Smooth muscle cell (in vitro differentiated cells): ENCODE measurements at regions not wholly inside any gene's neighbourhood (a gene's known extent, or its start where the extent isn't known, plus 50 kb on each side); places are given as distances from the start of the nearest gene placed in this dataset.

Experiments used
- DNase-seq: peaks from one replicate; lab custom pipeline; 2025; ENCODE audit not compliant: unreplicated experiment; lab: John Stamatoyannopoulos, UW
- H2AFZ ChIP-seq: fragments of 200-600 bp; sonication (generic); 2 replicates; pipeline ENCODE4 v1.6.0; 2016; ENCODE audit warnings: antibody characterized with exemption, low read depth, mild to moderate bottlenecking
- H3F3A ChIP-seq: fragments of 200-600 bp; sonication (generic); 2 replicates; pipeline ENCODE4 v1.6.0; 2017; ENCODE audit warnings: antibody characterized with exemption, low read depth
- H3K27ac ChIP-seq: fragments of 200-600 bp; sonication (generic); 2 replicates; pipeline ENCODE4 v1.5.1; 2016; ENCODE audit warnings: low read depth, mild to moderate bottlenecking
- H3K27me3 ChIP-seq: fragments of 200-600 bp; sonication (generic); 2 replicates; pipeline ENCODE4 v1.6.1; 2016; ENCODE audit warnings: low read depth, mild to moderate bottlenecking
- H3K36me3 ChIP-seq: fragments of 200-600 bp; sonication (generic); 2 replicates; pipeline ENCODE4 v1.5.1; 2016; ENCODE audit warnings: low read depth
- H3K4me1 ChIP-seq: fragments of 200-600 bp; sonication (generic); 2 replicates; pipeline ENCODE4 v1.5.1; 2016; ENCODE audit warnings: low read depth
- H3K4me2 ChIP-seq: fragments of 200-600 bp; sonication (generic); 2 replicates; pipeline ENCODE4 v1.6.0; 2016; ENCODE audit warnings: mild to moderate bottlenecking
- H3K4me3 ChIP-seq: fragments of 200-600 bp; sonication (generic); 2 replicates; pipeline ENCODE4 v1.5.1; 2016; ENCODE audit warnings: mild to moderate bottlenecking
- H3K79me2 ChIP-seq: fragments of 200-600 bp; sonication (generic); 2 replicates; pipeline ENCODE4 v1.6.0; 2016; ENCODE audit warnings: low read depth, mild to moderate bottlenecking
- H3K9ac ChIP-seq: fragments of 200-600 bp; sonication (generic); 2 replicates; pipeline ENCODE4 v1.6.0; 2016; ENCODE audit warnings: low read depth
- H3K9me3 ChIP-seq: fragments of 200-600 bp; sonication (generic); replicated peaks from 2 replicates; pipeline ENCODE4 v1.5.1; 2016; ENCODE audit warnings: low read depth
- H4K20me1 ChIP-seq: fragments of 200-600 bp; sonication (generic); 2 replicates; pipeline ENCODE4 v1.6.0; 2016; ENCODE audit warnings: low read depth
- CTCF ChIP-seq: fragments of 200-600 bp; sonication (generic); IDR thresholded peaks from 2 replicates; pipeline ENCODE4 v1.5.1; 2017; ENCODE audit warnings: borderline replicate concordance, mild to moderate bottlenecking, antibody characterized with exemption; ENCODE audit not compliant: insufficient read depth, poor library complexity, severe bottlenecking
- WGBS: methylation state at CpG from one replicate; pipeline ENCODE4 v1.1.7; 2016; ENCODE audit warnings: low lambda C conversion rate; 5-methylcytosine and 5-hydroxymethylcytosine counted together

GRCh38 chr3:116981089-116981488 lies 271.5 kb downstream of the TUSC7 start:
- Histone ChIP-seq H3K27me3 (no peaks in the 10 kb centered on the region), H2AFZ (no peak overlapping the region), H3K4me3 (no peak overlapping the region), H3K27ac (no peak overlapping the region), H3K9ac (no peak overlapping the region), H3K36me3 (no peaks in the 10 kb centered on the region), H3K4me1 (no peaks in the 10 kb centered on the region), H3K9me3 (no peaks in the 10 kb centered on the region), H3F3A (no peaks in the 10 kb centered on the region), H3K4me2 (no peak overlapping the region), H4K20me1 (no peaks in the 10 kb centered on the region), H3K79me2 (no peaks in the 10 kb centered on the region)
- WGBS, result 93% methylated on average over 5 of the region's 5 CpGs
- TF ChIP-seq CTCF, result no peak
- no peak for DNase-seq

DNA sequence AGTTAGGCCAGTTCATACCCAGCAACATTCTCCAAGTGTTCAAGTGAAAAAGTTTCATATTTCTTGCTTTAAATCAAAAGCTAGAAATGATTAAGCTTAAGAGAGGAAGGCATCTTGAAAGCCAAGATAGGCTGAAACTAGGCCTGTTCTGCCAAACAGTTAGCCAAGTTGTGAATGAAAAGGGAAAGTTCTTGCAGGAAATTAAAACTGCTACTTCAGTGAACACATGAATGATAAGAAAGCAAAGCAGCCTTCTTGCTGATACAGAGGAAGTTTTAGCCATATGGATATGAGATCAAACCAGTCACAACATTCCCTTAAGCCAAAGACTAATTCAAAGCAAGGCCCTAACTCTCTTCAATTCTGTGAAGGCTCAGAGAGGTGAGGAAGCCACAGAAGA lies 274.7 kb downstream of the TUSC7 start:
- H3K9ac ChIP-seq, result no peak overlapping the region
- H3K4me2 ChIP-seq, result no peak overlapping the region
- no peak overlapping the region for H3K27ac ChIP-seq
- DNase-seq, result no peak
- no peaks in the 10 kb centered on the region for H3F3A ChIP-seq
- H3K36me3 ChIP-seq, result no peaks in the 10 kb centered on the region
- no peaks in the 10 kb centered on the region for H3K79me2 ChIP-seq
- H3K27me3 ChIP-seq, result no peaks in the 10 kb centered on the region
- TF ChIP-seq CTCF, result no peak
- no peak overlapping the region for H3K4me3 ChIP-seq
- H3K4me1 ChIP-seq, result no peaks in the 10 kb centered on the region
- H4K20me1 ChIP-seq, result no peaks in the 10 kb centered on the region
- no peaks in the 10 kb centered on the region for H3K9me3 ChIP-seq
- H2AFZ ChIP-seq, result no peak overlapping the region

DNA sequence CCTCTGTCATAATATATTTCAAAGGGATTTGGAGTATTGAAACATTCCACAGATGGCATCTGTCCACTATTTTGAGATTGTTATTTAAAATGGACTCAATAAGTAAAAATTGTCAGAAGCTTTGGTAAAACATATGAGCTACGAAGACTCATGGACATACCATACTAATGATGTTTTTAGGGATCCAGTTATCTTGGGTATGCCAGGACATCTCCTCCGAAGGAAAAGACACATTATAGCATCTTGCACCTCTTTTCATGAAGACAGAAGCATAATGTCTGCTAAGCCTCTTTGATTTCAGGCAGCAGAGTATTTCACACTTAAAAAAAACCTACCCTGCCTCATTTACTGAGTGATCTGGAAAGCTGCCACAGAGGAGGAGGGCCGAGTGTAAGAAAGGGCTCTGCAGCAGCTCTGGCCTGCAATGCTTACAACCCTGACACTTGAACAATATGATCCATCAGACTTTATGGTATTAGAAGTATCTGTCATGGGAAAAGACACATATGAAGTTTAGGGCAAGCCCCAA lies 284.8 kb downstream of the TUSC7 start:
- Histone ChIP-seq H3K9ac (no peak overlapping the region), H3K27me3 (no peaks in the 10 kb centered on the region), H4K20me1 (no peaks in the 10 kb centered on the region), H3K79me2 (no peaks in the 10 kb centered on the region), H3K36me3 (no peaks in the 10 kb centered on the region), H2AFZ (no peak overlapping the region), H3K4me3 (no peak overlapping the region), H3K27ac (no peak overlapping the region), H3K9me3 (no peaks in the 10 kb centered on the region), H3K4me1 (no peaks in the 10 kb centered on the region), H3K4me2 (no peak overlapping the region), H3F3A (no peaks in the 10 kb centered on the region)
- DNase-seq, result no peak
- WGBS, result 67% methylated on average over 3 of the region's 3 CpGs
- no peak for TF ChIP-seq CTCF

DNA sequence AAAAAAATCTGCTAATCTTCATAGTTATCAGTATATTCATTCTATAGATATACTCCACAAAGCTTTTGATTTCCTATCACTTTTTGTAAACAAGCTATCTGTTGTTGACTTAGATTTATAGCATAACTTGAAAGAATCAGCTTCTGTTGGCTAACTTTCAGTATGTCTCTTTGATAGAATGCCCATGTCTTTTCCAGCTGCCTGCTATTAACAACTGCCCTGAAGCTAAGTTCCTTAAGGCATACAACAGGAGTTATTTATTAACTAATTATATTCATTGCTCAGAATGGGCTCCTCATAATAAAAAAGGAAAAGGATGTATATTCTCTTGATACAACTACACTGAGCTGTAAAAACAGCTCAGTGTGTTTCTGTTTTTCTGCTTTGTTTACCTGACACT lies 293.9 kb downstream of the TUSC7 start:
- TF ChIP-seq CTCF, result no peak
- H3K4me3 ChIP-seq, result no peak overlapping the region

More for the DNA sequence above, 293.9 kb downstream of the TUSC7 start:
- Histone ChIP-seq H3K9ac (no peak overlapping the region), H3K36me3 (no peaks in the 10 kb centered on the region), H3K27me3 (no peaks in the 10 kb centered on the region), H3K27ac (no peak overlapping the region), H4K20me1 (no peaks in the 10 kb centered on the region), H3K4me1 (no peaks in the 10 kb centered on the region), H3K79me2 (no peaks in the 10 kb centered on the region), H2AFZ (no peak overlapping the region), H3K9me3 (no peaks in the 10 kb centered on the region), H3F3A (no peaks in the 10 kb centered on the region), H3K4me2 (no peak overlapping the region)
- DNase-seq, result no peak
